ENCODE measurements at regions not wholly inside any gene's neighbourhood (a gene's known extent, or its start where the extent isn't known, plus 50 kb on each side); places are given as distances from the start of the nearest gene placed in this dataset.

DNA sequence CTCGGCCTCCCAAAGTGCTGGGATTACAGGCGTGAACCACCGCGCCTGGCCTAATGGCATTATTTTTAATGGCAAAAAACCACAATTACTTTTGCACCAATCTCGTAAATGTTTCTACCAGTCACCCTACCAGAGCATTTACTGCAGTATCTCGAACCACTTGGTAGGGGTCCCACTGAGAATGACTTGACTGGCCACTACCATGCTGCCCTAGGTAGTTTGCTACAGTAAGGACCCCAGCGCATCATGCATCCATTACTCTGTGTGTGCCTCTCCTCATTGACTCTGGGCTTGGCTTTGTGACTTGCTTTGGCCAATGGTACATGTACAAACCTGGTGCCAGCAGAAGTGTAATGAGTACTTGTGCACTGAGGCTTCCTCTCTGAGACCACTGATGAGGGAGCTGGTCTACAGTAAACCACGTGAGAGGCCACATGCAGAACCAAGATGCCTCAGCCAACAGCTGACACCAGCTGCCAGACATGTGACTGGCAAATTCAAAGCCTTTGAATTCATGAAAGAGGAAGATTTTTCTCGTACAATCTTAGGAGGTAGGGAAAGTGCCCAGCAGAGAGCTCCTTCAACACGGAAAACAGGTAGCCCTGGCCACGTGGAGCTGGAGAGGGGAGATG, 421.7 kb upstream of the C16orf82 start:
- DNase-seq (ENCODE audit: low spot score) = no peak
- in situ Hi-C loops (cut with MboI; ENCODE audit: low pct_unique_long_range_greater_than_20kb, low sequenced_read_pairs, unreplicated experiment) = no loop called here
- TF ChIP-seq, protein P1, sequence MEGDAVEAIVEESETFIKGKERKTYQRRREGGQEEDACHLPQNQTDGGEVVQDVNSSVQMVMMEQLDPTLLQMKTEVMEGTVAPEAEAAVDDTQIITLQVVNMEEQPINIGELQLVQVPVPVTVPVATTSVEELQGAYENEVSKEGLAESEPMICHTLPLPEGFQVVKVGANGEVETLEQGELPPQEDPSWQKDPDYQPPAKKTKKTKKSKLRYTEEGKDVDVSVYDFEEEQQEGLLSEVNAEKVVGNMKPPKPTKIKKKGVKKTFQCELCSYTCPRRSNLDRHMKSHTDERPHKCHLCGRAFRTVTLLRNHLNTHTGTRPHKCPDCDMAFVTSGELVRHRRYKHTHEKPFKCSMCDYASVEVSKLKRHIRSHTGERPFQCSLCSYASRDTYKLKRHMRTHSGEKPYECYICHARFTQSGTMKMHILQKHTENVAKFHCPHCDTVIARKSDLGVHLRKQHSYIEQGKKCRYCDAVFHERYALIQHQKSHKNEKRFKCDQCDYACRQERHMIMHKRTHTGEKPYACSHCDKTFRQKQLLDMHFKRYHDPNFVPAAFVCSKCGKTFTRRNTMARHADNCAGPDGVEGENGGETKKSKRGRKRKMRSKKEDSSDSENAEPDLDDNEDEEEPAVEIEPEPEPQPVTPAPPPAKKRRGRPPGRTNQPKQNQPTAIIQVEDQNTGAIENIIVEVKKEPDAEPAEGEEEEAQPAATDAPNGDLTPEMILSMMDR (IDR thresholded peaks at IDR 0.05; ENCODE audit: extremely low read depth, insufficient read depth, missing control alignments) = no peak

DNA sequence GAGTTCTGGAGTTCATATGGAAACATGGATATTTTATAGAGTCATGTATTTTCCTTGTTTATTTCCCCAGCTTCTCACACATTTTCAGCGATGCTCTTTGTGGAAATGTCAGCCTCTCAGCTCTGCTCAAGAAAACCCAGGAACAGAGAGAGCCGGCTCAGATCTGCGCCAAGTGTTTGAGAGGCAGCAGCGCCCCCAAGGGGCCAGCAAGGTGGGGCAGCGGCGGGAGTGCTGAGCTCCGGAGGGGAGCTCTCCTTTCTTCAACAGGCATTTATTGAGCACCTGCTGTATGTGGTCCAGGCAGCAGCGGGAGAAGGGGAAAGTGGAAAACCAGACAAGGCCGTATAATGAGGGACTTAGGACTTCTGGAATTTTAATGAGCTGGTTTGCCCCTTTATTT, 421.1 kb upstream of the C16orf82 start:
- TF ChIP-seq, protein P1 (IDR thresholded peaks at IDR 0.05; ENCODE audit: extremely low read depth, insufficient read depth, missing control alignments) = peak; percentile 52
- no peak for DNase-seq (ENCODE audit: low spot score)
- in situ Hi-C loops (cut with MboI; ENCODE audit: low pct_unique_long_range_greater_than_20kb, low sequenced_read_pairs, unreplicated experiment) = no loop called here

- in situ Hi-C loops (cut with MboI; ENCODE audit: low pct_unique_long_range_greater_than_20kb, low sequenced_read_pairs, unreplicated experiment) = no loop called here
- TF ChIP-seq, protein P1 (IDR thresholded peaks at IDR 0.05; ENCODE audit: extremely low read depth, insufficient read depth, missing control alignments) = no peak
- no peak for DNase-seq (ENCODE audit: low spot score)
Measured at GRCh38 chr16:26647870-26648269, 418.9 kb upstream of the C16orf82 start.

DNA sequence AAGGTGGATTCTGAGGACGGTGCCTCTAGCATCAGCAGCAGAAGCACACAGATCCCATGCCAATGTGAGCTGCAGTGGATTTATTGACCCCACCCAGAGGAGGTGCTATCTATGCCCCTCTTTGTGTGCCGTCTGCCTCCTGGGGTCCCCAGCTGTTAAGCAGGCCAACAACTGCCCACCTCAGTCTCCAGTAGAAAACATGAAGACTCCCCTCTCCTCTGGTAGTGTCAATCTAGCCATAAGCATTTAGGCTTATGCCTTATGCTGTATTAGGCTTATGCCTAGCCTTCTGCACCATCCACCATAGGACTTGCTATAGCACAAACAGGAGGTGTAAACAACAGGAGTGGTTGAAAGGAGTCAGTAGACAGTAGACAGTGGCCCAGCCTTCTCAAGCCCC, 417.9 kb upstream of the C16orf82 start:
- in situ Hi-C loops (cut with MboI; ENCODE audit: low pct_unique_long_range_greater_than_20kb, low sequenced_read_pairs, unreplicated experiment) = no loop called here
- DNase-seq (ENCODE audit: low spot score) = no peak
- TF ChIP-seq, protein P1 (IDR thresholded peaks at IDR 0.05; ENCODE audit: extremely low read depth, insufficient read depth, missing control alignments) = no peak

GRCh38 chr16:26649381-26650045, 417.2 kb upstream of the C16orf82 start:
- TF ChIP-seq, protein P1 (IDR thresholded peaks at IDR 0.05; ENCODE audit: extremely low read depth, insufficient read depth, missing control alignments) = no peak
- in situ Hi-C loops (cut with MboI; ENCODE audit: low pct_unique_long_range_greater_than_20kb, low sequenced_read_pairs, unreplicated experiment) = no loop called here

GRCh38 chr16:26651464-26651863, 415.3 kb upstream of the C16orf82 start:
- TF ChIP-seq, protein P1 (IDR thresholded peaks at IDR 0.05; ENCODE audit: extremely low read depth, insufficient read depth, missing control alignments) = no peak

More at GRCh38 chr16:26649381-26650045, 417.2 kb upstream of the C16orf82 start:
- no peak for DNase-seq (ENCODE audit: low spot score)

More at GRCh38 chr16:26651464-26651863, 415.3 kb upstream of the C16orf82 start:
- DNase-seq (ENCODE audit: low spot score) = no peak
- in situ Hi-C loops (cut with MboI; ENCODE audit: low pct_unique_long_range_greater_than_20kb, low sequenced_read_pairs, unreplicated experiment) = no loop called here

Measured in GM13977 (cell line).